IMR-90 (cell line): ENCODE measurements at regions not wholly inside any gene's neighbourhood (a gene's known extent, or its start where the extent isn't known, plus 50 kb on each side); places are given as distances from the start of the nearest gene placed in this dataset.

Source experiments
- CEBPB ChIP-seq: IDR thresholded peaks from 2 replicates; pipeline ENCODE4 v1.6.1; 2012; ENCODE audit warnings: low read depth, low read length, improper control_type of control experiment
- CHD1 ChIP-seq: IDR thresholded peaks from 2 replicates; pipeline ENCODE4 v1.6.1; 2012; ENCODE audit warnings: low read depth, low read length, improper control_type of control experiment
- CTCF ChIP-seq: conservative IDR thresholded peaks from 2 replicates; pipeline ENCODE4 v1.5.1; 2012; ENCODE audit warnings: mild to moderate bottlenecking, low read depth, low read length, improper control_type of control experiment
- ELK1 ChIP-seq: fragments of 150-350 bp; IDR thresholded peaks from 2 replicates; pipeline ENCODE4 v1.6.1; 2016; ENCODE audit warnings: low read depth, mild to moderate bottlenecking, low read length, moderate library complexity, borderline replicate concordance
- MAFK ChIP-seq: IDR thresholded peaks from 2 replicates; pipeline ENCODE4 v1.6.1; 2012; ENCODE audit warnings: low read depth, low read length, improper control_type of control experiment
- MXI1 ChIP-seq: IDR thresholded peaks from 2 replicates; pipeline ENCODE4 v1.6.1; 2012; ENCODE audit warnings: low read depth, mild to moderate bottlenecking, low read length, moderate library complexity, borderline replicate concordance
- POLR2A ChIP-seq: IDR thresholded peaks from 2 replicates; pipeline ENCODE4 v1.6.1; 2012; ENCODE audit warnings: mild to moderate bottlenecking, low read depth, low read length
- RAD21 ChIP-seq: IDR thresholded peaks from 2 replicates; pipeline ENCODE4 v1.6.1; 2012; ENCODE audit warnings: low read length, improper control_type of control experiment
- RFX5 ChIP-seq: IDR thresholded peaks from 2 replicates; pipeline ENCODE4 v1.8.0; 2012; ENCODE audit warnings: low read depth, mild to moderate bottlenecking, low read length, moderate library complexity

GRCh38 chr3:124663690-124664089, 66.6 kb upstream of the UMPS start:
- TF ChIP-seq CHD1 (no peak), CTCF (no peak), POLR2A (no peak), MXI1 (no peak), MAFK (no peak), RFX5 (no peak), RAD21 (no peak), CEBPB (no peak), ELK1 (no peak)
